GM12878 (cell line): ENCODE measurements at regions not wholly inside any gene's neighbourhood (a gene's known extent, or its start where the extent isn't known, plus 50 kb on each side); places are given as distances from the start of the nearest gene placed in this dataset.

ENCODE experiments used
- ATAC-seq: fragments of 200-7000 bp; cut with Tn5 transposase; 3 replicates; pipeline ENCODE4 v1.9.1; 2020; ENCODE audit warnings: mild to moderate bottlenecking, moderate library complexity
- BruUV-seq: library from RNA; stranded (reverse); fragments of 400-500 nt; replicated peaks from 2 replicates; lab custom pipeline; 2021; lab: Mats Ljungman, UMichigan
- CTCF ChIA-PET: fragments of 300-600 bp; sonication (Branson Sonifier 250); formaldehyde crosslinking; extraction: SDS; loops from one replicate; lab custom pipeline; 2021; ENCODE audit warnings: inconsistent platforms; lab: Yijun Ruan, JAX
- POLR2A ChIA-PET: fragments of 350-600 bp; formaldehyde crosslinking; extraction: SDS; loops from one replicate; lab custom pipeline; 2021; ENCODE audit warnings: inconsistent platforms; lab: Charles Lee
- RAD21 ChIA-PET: fragments of 300-600 bp; sonication (Branson Sonifier 250); formaldehyde crosslinking; loops from one replicate; lab custom pipeline; 2023; ENCODE audit warnings: antibody characterized with exemption; ENCODE audit not compliant: unreplicated experiment; lab: Charles Lee
- SMC1A ChIA-PET: fragments of 300-600 bp; sonication (Branson Sonifier 250); formaldehyde crosslinking; loops from one replicate; lab custom pipeline; 2023; ENCODE audit not compliant: unreplicated experiment, uncharacterized antibody; lab: Charles Lee
- DNase-seq: peaks from one replicate; pipeline ENCODE4 v3.0.0-alpha.2; 2011; ENCODE audit warnings: low read depth, low spot score
- FAIRE-seq: peaks from 3 replicates; lab custom pipeline; 2011; peaks lifted over from hg19 to GRCh38; lab: Jason Lieb, UNC
- H2AFZ ChIP-seq: 2 replicates; pipeline ENCODE4 v1.6.0; 2011; ENCODE audit warnings: low read depth, low read length, control low read depth; ENCODE audit not compliant: control insufficient read depth
- H3K27ac ChIP-seq: 2 replicates; pipeline ENCODE4 v1.5.1; 2011; ENCODE audit warnings: control low read depth; ENCODE audit not compliant: control insufficient read depth, insufficient read depth
- H3K27me3 ChIP-seq, 2 experiments: replicated peaks in 1 of 2; 2 replicates each; pipeline versions ENCODE4 v1.6.0 to v1.6.1; 2011; ENCODE audit warnings: low read length in 1 of 2; ENCODE audit not compliant: control insufficient read depth in 2 of 2, insufficient read depth in 2 of 2
- H3K36me3 ChIP-seq, 2 experiments: 2 replicates each; pipeline ENCODE4 v1.5.1; 2011; ENCODE audit warnings: low read length in 1 of 2; ENCODE audit not compliant: control insufficient read depth in 2 of 2, insufficient read depth in 2 of 2
- H3K4me1 ChIP-seq: 2 replicates; pipeline ENCODE4 v1.6.1; 2011; ENCODE audit warnings: mild to moderate bottlenecking, low read length, moderate library complexity, mixed read lengths; ENCODE audit not compliant: control insufficient read depth, insufficient read depth
- H3K4me2 ChIP-seq: 2 replicates; pipeline ENCODE4 v1.6.0; 2011; ENCODE audit warnings: control low read depth; ENCODE audit not compliant: control insufficient read depth, insufficient read depth
- H3K4me3 ChIP-seq: fragments of 200-600 bp; sonication (generic); 2 replicates; pipeline ENCODE4 v1.5.1; 2016
- H3K79me2 ChIP-seq: 2 replicates; pipeline ENCODE4 v1.6.0; 2011; ENCODE audit warnings: low read length; ENCODE audit not compliant: control insufficient read depth, insufficient read depth
- H3K9ac ChIP-seq: 2 replicates; pipeline ENCODE4 v1.8.0; 2011; ENCODE audit warnings: low read length, control low read depth, mixed read lengths; ENCODE audit not compliant: control insufficient read depth, insufficient read depth
- H3K9me3 ChIP-seq: replicated peaks from 3 replicates; pipeline ENCODE4 v1.5.1; 2011; ENCODE audit warnings: mild to moderate bottlenecking, low read length; ENCODE audit not compliant: control insufficient read depth, insufficient read depth
- H4K20me1 ChIP-seq: 2 replicates; pipeline ENCODE4 v1.6.0; 2011; ENCODE audit not compliant: control insufficient read depth, insufficient read depth
- EZH2 ChIP-seq: IDR thresholded peaks from 2 replicates; pipeline ENCODE4 v1.6.1; 2012; ENCODE audit warnings: low read depth, mild to moderate bottlenecking, control low read depth, inconsistent platforms, low read length, borderline replicate concordance; ENCODE audit not compliant: control insufficient read depth
- IKZF2 ChIP-seq, 2 experiments: fragments of 450-650 bp; IDR thresholded peaks; 2 replicates each; pipeline ENCODE4 v1.6.1; 2017; ENCODE audit warnings: mild to moderate bottlenecking in 2 of 2, moderate library complexity in 2 of 2
- LARP7 ChIP-seq: fragments of 450-650 bp; IDR thresholded peaks from 2 replicates; pipeline ENCODE4 v1.6.1; 2017; ENCODE audit warnings: mild to moderate bottlenecking
- MYB ChIP-seq: fragments of 150-350 bp; IDR thresholded peaks from 2 replicates; pipeline ENCODE4 v1.6.1; 2014; ENCODE audit warnings: mild to moderate bottlenecking, low read depth, low read length, borderline replicate concordance
- NFYA ChIP-seq: IDR thresholded peaks from 2 replicates; pipeline ENCODE4 v1.6.1; 2011; ENCODE audit warnings: low read depth, mild to moderate bottlenecking, low read length, improper control_type of control experiment, borderline replicate concordance
- PML ChIP-seq: IDR thresholded peaks from 2 replicates; pipeline ENCODE4 v1.6.1; 2012; ENCODE audit warnings: low read length, inconsistent platforms
- SIX5 ChIP-seq: IDR thresholded peaks from 2 replicates; pipeline ENCODE4 v1.6.1; 2011; ENCODE audit warnings: mild to moderate bottlenecking, low read depth, low read length, moderate library complexity; ENCODE audit not compliant: severe bottlenecking
- SP1 ChIP-seq: IDR thresholded peaks from one replicate; pipeline ENCODE4 v1.6.1; 2011; ENCODE audit warnings: low read depth, low read length
- STAT1 ChIP-seq: fragments of 450-650 bp; conservative IDR thresholded peaks from 2 replicates; pipeline ENCODE4 v1.6.1; 2014; ENCODE audit warnings: antibody characterized with exemption, mild to moderate bottlenecking
- YY1 ChIP-seq: IDR thresholded peaks from 2 replicates; pipeline ENCODE4 v1.6.1; 2011; ENCODE audit warnings: low read depth, mild to moderate bottlenecking, low read length
- ZNF384 ChIP-seq: IDR thresholded peaks from 2 replicates; pipeline ENCODE4 v1.6.1; 2012; ENCODE audit warnings: low read depth, mild to moderate bottlenecking, low read length, improper control_type of control experiment, borderline replicate concordance
- WGBS: methylation state at CpG from one replicate; pipeline ENCODE4 v1.1.6; 2016; ENCODE audit warnings: low lambda C conversion rate; ENCODE audit not compliant: insufficient replicate concordance, insufficient coverage; ENCODE audit errors: missing lambda C conversion rate; 5-methylcytosine and 5-hydroxymethylcytosine counted together
- in situ Hi-C: fragments of 300-500 bp; cut with MboI; formaldehyde crosslinking; loops from 9 replicates; pipeline ENCODE4 v1.14.3; 2018; ENCODE audit warnings: mixed read lengths
- intact Hi-C: fragments of 100-400 bp; cut with micrococcal nuclease; formaldehyde crosslinking; loops from one replicate; pipeline ENCODE4 v1.14.2; 2022; ENCODE audit not compliant: unreplicated experiment
- TF ChIP-seq, protein P1 (sequence below): IDR thresholded peaks from 2 replicates; pipeline ENCODE4 v1.6.1; 2012; ENCODE audit warnings: mild to moderate bottlenecking, low read depth, low read length
- TF ChIP-seq, protein P2 (sequence below): IDR thresholded peaks from 2 replicates; pipeline ENCODE4 v1.6.1; 2011; ENCODE audit warnings: low read depth, low read length, improper control_type of control experiment, borderline replicate concordance
- TF ChIP-seq, protein P3 (sequence below): fragments of 450-650 bp; IDR thresholded peaks from 2 replicates; pipeline ENCODE4 v1.6.1; 2016; ENCODE audit warnings: mild to moderate bottlenecking
- TF ChIP-seq, protein P4 (sequence below): IDR thresholded peaks from 2 replicates; pipeline ENCODE4 v1.6.1; 2012; ENCODE audit warnings: low read depth, low read length, improper control_type of control experiment

GRCh38 chr2:204354442-204354856, 190.8 kb upstream of the PARD3B start (continued):
- TF ChIP-seq, protein P1, sequence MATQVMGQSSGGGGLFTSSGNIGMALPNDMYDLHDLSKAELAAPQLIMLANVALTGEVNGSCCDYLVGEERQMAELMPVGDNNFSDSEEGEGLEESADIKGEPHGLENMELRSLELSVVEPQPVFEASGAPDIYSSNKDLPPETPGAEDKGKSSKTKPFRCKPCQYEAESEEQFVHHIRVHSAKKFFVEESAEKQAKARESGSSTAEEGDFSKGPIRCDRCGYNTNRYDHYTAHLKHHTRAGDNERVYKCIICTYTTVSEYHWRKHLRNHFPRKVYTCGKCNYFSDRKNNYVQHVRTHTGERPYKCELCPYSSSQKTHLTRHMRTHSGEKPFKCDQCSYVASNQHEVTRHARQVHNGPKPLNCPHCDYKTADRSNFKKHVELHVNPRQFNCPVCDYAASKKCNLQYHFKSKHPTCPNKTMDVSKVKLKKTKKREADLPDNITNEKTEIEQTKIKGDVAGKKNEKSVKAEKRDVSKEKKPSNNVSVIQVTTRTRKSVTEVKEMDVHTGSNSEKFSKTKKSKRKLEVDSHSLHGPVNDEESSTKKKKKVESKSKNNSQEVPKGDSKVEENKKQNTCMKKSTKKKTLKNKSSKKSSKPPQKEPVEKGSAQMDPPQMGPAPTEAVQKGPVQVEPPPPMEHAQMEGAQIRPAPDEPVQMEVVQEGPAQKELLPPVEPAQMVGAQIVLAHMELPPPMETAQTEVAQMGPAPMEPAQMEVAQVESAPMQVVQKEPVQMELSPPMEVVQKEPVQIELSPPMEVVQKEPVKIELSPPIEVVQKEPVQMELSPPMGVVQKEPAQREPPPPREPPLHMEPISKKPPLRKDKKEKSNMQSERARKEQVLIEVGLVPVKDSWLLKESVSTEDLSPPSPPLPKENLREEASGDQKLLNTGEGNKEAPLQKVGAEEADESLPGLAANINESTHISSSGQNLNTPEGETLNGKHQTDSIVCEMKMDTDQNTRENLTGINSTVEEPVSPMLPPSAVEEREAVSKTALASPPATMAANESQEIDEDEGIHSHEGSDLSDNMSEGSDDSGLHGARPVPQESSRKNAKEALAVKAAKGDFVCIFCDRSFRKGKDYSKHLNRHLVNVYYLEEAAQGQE, result no peak

- H4K20me1 ChIP-seq, result no peaks in the 10 kb centered on the region
- in situ Hi-C loops (no loop called here), intact Hi-C loops (no loop called here)
- no peak overlapping the region for H3K27ac ChIP-seq
- ChIA-PET POLR2A (no interaction called here), SMC1A (no interaction called here), CTCF (no interaction called here), RAD21 (no interaction called here)
- H3K4me3 ChIP-seq, result no peak overlapping the region
- no peak overlapping the region for H3K9ac ChIP-seq
- no TSS peak for BruUV-seq
- TF ChIP-seq SIX5, result no peak
- TF ChIP-seq, protein P2, sequence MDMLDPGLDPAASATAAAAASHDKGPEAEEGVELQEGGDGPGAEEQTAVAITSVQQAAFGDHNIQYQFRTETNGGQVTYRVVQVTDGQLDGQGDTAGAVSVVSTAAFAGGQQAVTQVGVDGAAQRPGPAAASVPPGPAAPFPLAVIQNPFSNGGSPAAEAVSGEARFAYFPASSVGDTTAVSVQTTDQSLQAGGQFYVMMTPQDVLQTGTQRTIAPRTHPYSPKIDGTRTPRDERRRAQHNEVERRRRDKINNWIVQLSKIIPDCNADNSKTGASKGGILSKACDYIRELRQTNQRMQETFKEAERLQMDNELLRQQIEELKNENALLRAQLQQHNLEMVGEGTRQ, result no peak
- TF ChIP-seq PML, result no peak
- TF ChIP-seq, protein P3, sequence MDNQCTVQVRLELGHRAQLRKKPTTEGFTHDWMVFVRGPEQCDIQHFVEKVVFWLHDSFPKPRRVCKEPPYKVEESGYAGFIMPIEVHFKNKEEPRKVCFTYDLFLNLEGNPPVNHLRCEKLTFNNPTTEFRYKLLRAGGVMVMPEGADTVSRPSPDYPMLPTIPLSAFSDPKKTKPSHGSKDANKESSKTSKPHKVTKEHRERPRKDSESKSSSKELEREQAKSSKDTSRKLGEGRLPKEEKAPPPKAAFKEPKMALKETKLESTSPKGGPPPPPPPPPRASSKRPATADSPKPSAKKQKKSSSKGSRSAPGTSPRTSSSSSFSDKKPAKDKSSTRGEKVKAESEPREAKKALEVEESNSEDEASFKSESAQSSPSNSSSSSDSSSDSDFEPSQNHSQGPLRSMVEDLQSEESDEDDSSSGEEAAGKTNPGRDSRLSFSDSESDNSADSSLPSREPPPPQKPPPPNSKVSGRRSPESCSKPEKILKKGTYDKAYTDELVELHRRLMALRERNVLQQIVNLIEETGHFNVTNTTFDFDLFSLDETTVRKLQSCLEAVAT, result no peak
- no peak for TF ChIP-seq YY1
- TF ChIP-seq NFYA, result no peak
- no peak for TF ChIP-seq ZNF384
- TF ChIP-seq IKZF2 (IDR thresholded peaks at IDR 0.05), result no peak
- no peak for TF ChIP-seq SP1
- no peak for TF ChIP-seq STAT1
- no peak for TF ChIP-seq LARP7
- TF ChIP-seq MYB, result no peak
- TF ChIP-seq, protein P4, sequence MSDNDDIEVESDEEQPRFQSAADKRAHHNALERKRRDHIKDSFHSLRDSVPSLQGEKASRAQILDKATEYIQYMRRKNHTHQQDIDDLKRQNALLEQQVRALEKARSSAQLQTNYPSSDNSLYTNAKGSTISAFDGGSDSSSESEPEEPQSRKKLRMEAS, result no peak
- TF ChIP-seq EZH2, result no peak
- H3K4me1 ChIP-seq, result no peaks in the 10 kb centered on the region
- 0% methylated on average over 1 of the region's 1 CpG for WGBS
- no peaks in the 10 kb centered on the region for H3K79me2 ChIP-seq
- H3K9me3 ChIP-seq, result no peaks in the 10 kb centered on the region
- H2AFZ ChIP-seq, result no peak overlapping the region
- DNase-seq (no peak), ATAC-seq (no peak), FAIRE-seq (no peak)
- no peaks in the 10 kb centered on the region for H3K27me3 ChIP-seq
- no peak overlapping the region for H3K4me2 ChIP-seq
- H3K36me3 ChIP-seq, result no peaks in the 10 kb centered on the region
These were observed 189.6 kb upstream of the PARD3B start for GRCh38 chr2:204355688-204356087.
